Skeletal muscle satellite cell (primary cell): ENCODE measurements at regions not wholly inside any gene's neighbourhood (a gene's known extent, or its start where the extent isn't known, plus 50 kb on each side); places are given as distances from the start of the nearest gene placed in this dataset.
"Not testable (repeated sequence)": the region's sequence is repeated elsewhere in the genome, so short reads cannot be mapped to it uniquely, and the experiment has no call there.

Experiments
- H3K27me3 ChIP-seq: 2 replicates; pipeline ENCODE4 v1.7.0; 2013; ENCODE audit warnings: low read length; ENCODE audit not compliant: control insufficient read depth, insufficient read depth
- H3K36me3 ChIP-seq: 2 replicates; pipeline ENCODE4 v1.7.0; 2013; ENCODE audit warnings: mild to moderate bottlenecking, control low read depth, low read length; ENCODE audit not compliant: insufficient read depth
- H3K4me1 ChIP-seq: 2 replicates; pipeline ENCODE4 v1.7.0; 2013; ENCODE audit warnings: low read length; ENCODE audit not compliant: control insufficient read depth, insufficient read depth
- H3K4me2 ChIP-seq: 2 replicates; pipeline ENCODE4 v1.7.0; 2013; ENCODE audit warnings: mild to moderate bottlenecking, low read length
- H3K4me3 ChIP-seq: 2 replicates; pipeline ENCODE4 v1.7.0; 2013; ENCODE audit warnings: low read length
- H3K9ac ChIP-seq: 2 replicates; pipeline ENCODE4 v1.7.0; 2013; ENCODE audit warnings: mild to moderate bottlenecking, low read depth, low read length, moderate library complexity
- H3K9me3 ChIP-seq: replicated peaks from 2 replicates; pipeline ENCODE4 v1.7.0; 2013; ENCODE audit warnings: mild to moderate bottlenecking, control low read depth, low read length

GRCh38 chr3:35223632-35224394 is 415.5 kb upstream of the ARPP21 start:
- Histone ChIP-seq H3K4me1 (no peaks in the 10 kb centered on the region), H3K4me3 (no peak overlapping the region), H3K4me2 (no peak overlapping the region)

GRCh38 chr3:35224565-35225295 is 414.6 kb upstream of the ARPP21 start:
- H3K27me3 ChIP-seq = no peaks in the 10 kb centered on the region
- no peak overlapping the region for H3K9ac ChIP-seq
- no peaks in the 10 kb centered on the region for H3K36me3 ChIP-seq
- no peak overlapping the region for H3K4me3 ChIP-seq
- no peak overlapping the region for H3K4me2 ChIP-seq
- no peaks in the 10 kb centered on the region for H3K9me3 ChIP-seq
- no peaks in the 10 kb centered on the region for H3K4me1 ChIP-seq

More at GRCh38 chr3:35223632-35224394, 415.5 kb upstream of the ARPP21 start:
- H3K9me3 ChIP-seq = no peaks in the 10 kb centered on the region
- H3K27me3 ChIP-seq = no peaks in the 10 kb centered on the region
- no peak overlapping the region for H3K9ac ChIP-seq
- H3K36me3 ChIP-seq = no peaks in the 10 kb centered on the region

- Histone ChIP-seq H3K4me2 (no peak overlapping the region), H3K36me3 (no peaks in the 10 kb centered on the region), H3K9ac (no peak overlapping the region), H3K9me3 (no peaks in the 10 kb centered on the region), H3K27me3 (no peaks in the 10 kb centered on the region), H3K4me3 (no peak overlapping the region), H3K4me1 (no peaks in the 10 kb centered on the region)
Measured at GRCh38 chr3:35241236-35241635, 398.1 kb upstream of the ARPP21 start.

GRCh38 chr3:35254917-35255316 is 384.4 kb upstream of the ARPP21 start:
- Histone ChIP-seq H3K9me3 (no peaks in the 10 kb centered on the region), H3K4me1 (no peaks in the 10 kb centered on the region), H3K27me3 (no peaks in the 10 kb centered on the region), H3K9ac (no peak overlapping the region), H3K4me3 (no peak overlapping the region), H3K36me3 (no peaks in the 10 kb centered on the region), H3K4me2 (no peak overlapping the region)

- Histone ChIP-seq H3K36me3 (no peaks in the 10 kb centered on the region), H3K9me3 (no peaks in the 10 kb centered on the region), H3K4me3 (no peak overlapping the region), H3K27me3 (no peaks in the 10 kb centered on the region), H3K4me2 (no peak overlapping the region), H3K4me1 (no peaks in the 10 kb centered on the region), H3K9ac (no peak overlapping the region)
Measured at GRCh38 chr3:35257641-35258040, 381.7 kb upstream of the ARPP21 start.

GRCh38 chr3:35262406-35262805 is 376.9 kb upstream of the ARPP21 start:
- Histone ChIP-seq H3K27me3 (no peaks in the 10 kb centered on the region), H3K9me3 (no peaks in the 10 kb centered on the region), H3K9ac (no peak overlapping the region), H3K36me3 (no peaks in the 10 kb centered on the region), H3K4me2 (no peak overlapping the region), H3K4me3 (no peak overlapping the region), H3K4me1 (no peaks in the 10 kb centered on the region)

- Histone ChIP-seq H3K9ac (no peak overlapping the region), H3K36me3 (no peaks in the 10 kb centered on the region), H3K27me3 (no peaks in the 10 kb centered on the region), H3K9me3 (no peaks in the 10 kb centered on the region), H3K4me1 (no peaks in the 10 kb centered on the region), H3K4me3 (no peak overlapping the region), H3K4me2 (no peak overlapping the region)
Measured at GRCh38 chr3:35263477-35263876, 375.8 kb upstream of the ARPP21 start.

GRCh38 chr3:35266065-35266464 is 373.3 kb upstream of the ARPP21 start:
- H3K4me3 ChIP-seq, H3K27me3 ChIP-seq, H3K9me3 ChIP-seq, H3K9ac ChIP-seq, H3K4me2 ChIP-seq, H3K4me1 ChIP-seq, H3K36me3 ChIP-seq: not testable (repeated sequence)

- Histone ChIP-seq H3K4me3 (no peak overlapping the region), H3K9ac (no peak overlapping the region), H3K36me3 (no peaks in the 10 kb centered on the region)
Measured at GRCh38 chr3:35275768-35276167, 363.6 kb upstream of the ARPP21 start.

GRCh38 chr3:35276568-35276967 is 362.8 kb upstream of the ARPP21 start:
- no peaks in the 10 kb centered on the region for H3K36me3 ChIP-seq
- no peaks in the 10 kb centered on the region for H3K9me3 ChIP-seq
- H3K27me3 ChIP-seq = no peaks in the 10 kb centered on the region
- no peak overlapping the region for H3K4me2 ChIP-seq
- H3K9ac ChIP-seq = no peak overlapping the region
- no peak overlapping the region for H3K4me3 ChIP-seq
- no peaks in the 10 kb centered on the region for H3K4me1 ChIP-seq

More at GRCh38 chr3:35275768-35276167, 363.6 kb upstream of the ARPP21 start:
- Histone ChIP-seq H3K4me2 (no peak overlapping the region), H3K4me1 (no peaks in the 10 kb centered on the region), H3K9me3 (no peaks in the 10 kb centered on the region), H3K27me3 (no peaks in the 10 kb centered on the region)

- Histone ChIP-seq H3K4me3 (no peak overlapping the region), H3K36me3 (no peaks in the 10 kb centered on the region), H3K4me1 (peaks cover 10% of the 10 kb centered on the region), H3K9ac (no peak overlapping the region), H3K9me3 (no peaks in the 10 kb centered on the region), H3K27me3 (no peaks in the 10 kb centered on the region), H3K4me2 (no peak overlapping the region)
Measured at GRCh38 chr3:35291471-35292236, 347.7 kb upstream of the ARPP21 start.
